NCI-H2107 treated with DMSO at 0.1 percent for 48 hours (cell line): ENCODE measurements at regions not wholly inside any gene's neighbourhood (a gene's known extent, or its start where the extent isn't known, plus 50 kb on each side); places are given as distances from the start of the nearest gene placed in this dataset.
"Not testable (repeated sequence)": the region's sequence is repeated elsewhere in the genome, so short reads cannot be mapped to it uniquely, and the experiment has no call there.

ENCODE experiments used
- DNase-seq: peaks from one replicate; lab custom pipeline; 2025; ENCODE audit not compliant: unreplicated experiment; lab: John Stamatoyannopoulos, UW

GRCh38 chr16:66247516-66248481, 118.7 kb upstream of the CDH5 start:
- no peak for DNase-seq

DNA sequence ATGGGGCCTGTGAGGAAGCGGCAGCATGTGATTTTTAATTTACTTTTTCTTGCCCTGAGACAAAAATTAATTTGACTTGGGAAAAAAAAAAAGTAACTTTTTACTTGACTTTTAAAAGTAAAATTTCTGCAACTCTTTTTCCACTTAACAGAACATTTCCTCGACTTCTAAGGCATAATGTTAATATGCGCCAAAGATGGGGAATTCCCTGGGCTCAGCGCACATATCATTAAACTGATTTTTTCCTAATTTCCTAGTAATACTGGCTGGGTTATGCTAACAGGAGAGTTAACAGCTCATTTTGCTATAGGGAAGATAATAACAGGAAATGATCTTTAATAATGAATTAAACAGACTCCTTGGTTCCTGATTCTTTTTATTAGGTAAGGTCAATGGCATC, 120.6 kb upstream of the CDH5 start:
- DNase-seq: no peak

- DNase-seq: no peak
Measured at GRCh38 chr16:66245072-66245471, 121.4 kb upstream of the CDH5 start.

GRCh38 chr16:66242672-66243071, 123.8 kb upstream of the CDH5 start:
- DNase-seq: no peak

DNA sequence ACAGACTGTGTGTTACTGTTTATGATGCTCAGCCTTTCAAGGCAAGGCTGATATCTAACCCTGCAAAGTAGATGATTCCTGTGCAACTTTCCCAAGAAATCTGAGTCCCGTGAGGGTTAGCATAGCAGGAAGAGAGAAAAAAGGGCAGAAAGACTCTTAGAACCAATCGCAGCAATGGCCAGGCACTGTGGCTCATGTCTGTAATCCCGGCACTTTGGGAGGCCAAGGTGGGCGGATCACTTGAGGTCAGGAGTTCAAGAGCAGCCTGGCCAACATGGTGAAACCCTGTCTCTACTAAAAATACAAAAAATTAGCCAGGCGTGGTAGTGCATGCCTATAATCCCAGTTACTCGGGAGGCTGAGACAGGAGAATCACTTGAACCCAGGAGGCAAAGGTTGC, 124.3 kb upstream of the CDH5 start:
- not testable (repeated sequence) for DNase-seq

GRCh38 chr16:66240631-66241395, 125.7 kb upstream of the CDH5 start:
- no peak for DNase-seq

- no peak for DNase-seq
Measured at GRCh38 chr16:66240088-66240487, 126.4 kb upstream of the CDH5 start.

DNA sequence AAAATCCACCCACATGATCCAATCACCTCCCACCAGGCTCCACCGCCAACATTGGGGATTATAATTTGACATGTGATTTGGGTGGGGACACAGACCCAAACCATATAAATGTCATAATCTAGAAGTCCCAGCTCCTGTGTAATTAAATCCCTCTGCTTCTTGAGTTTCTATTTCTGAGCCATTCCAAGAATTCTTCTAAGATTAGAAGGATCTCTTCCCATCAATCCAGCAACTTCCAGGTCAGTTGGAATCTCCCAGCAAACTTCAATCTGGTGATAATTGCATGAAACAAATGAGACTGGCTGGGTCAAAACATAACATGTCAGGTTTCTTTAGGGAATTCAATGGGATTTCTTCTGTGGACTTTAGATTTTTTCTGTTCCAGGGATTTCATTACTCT, 127.8 kb upstream of the CDH5 start:
- DNase-seq: no peak

- no peak for DNase-seq
Measured at GRCh38 chr16:66236301-66236700, 130.2 kb upstream of the CDH5 start.

GRCh38 chr16:66231452-66232160, 134.9 kb upstream of the CDH5 start:
- no peak for DNase-seq

DNA sequence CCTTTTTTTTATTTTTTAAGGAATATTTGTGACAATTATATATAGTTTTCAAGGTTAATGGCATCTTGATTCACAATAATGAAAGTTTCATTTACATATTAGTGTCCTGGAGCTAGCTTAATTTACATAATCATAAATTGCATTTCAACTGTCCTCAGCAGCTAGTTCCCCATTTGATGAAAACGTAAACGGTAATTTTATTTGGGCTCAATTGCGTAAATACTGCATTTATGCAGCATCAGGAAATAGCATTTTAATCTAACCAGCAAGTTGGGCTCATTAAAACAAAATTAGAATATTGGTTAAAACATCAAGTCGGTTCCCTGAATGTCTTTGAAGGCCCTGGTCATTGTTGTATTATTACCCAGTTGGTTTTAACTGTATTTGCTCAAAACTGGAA, 136.8 kb upstream of the CDH5 start:
- no peak for DNase-seq

DNA sequence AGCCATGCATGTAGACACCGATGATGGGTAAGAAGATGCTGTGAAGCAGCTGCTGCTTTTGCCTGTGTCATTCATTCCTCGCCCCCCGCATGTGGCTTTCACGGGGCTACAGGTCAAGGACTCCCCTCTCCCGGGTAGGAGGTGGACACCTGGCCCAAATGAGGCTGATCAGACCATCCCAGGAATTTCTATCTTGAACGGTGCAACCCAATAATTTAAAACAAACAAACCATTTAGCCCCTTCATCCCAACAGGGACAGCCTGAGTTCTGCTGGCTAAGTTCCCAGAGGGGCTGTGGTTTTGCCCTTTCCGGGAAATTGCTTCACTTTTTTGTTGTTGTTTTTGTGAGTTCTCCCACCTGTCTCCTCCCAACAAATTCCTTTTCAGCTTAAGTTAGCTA, 137.7 kb upstream of the CDH5 start:
- DNase-seq: no peak

DNA sequence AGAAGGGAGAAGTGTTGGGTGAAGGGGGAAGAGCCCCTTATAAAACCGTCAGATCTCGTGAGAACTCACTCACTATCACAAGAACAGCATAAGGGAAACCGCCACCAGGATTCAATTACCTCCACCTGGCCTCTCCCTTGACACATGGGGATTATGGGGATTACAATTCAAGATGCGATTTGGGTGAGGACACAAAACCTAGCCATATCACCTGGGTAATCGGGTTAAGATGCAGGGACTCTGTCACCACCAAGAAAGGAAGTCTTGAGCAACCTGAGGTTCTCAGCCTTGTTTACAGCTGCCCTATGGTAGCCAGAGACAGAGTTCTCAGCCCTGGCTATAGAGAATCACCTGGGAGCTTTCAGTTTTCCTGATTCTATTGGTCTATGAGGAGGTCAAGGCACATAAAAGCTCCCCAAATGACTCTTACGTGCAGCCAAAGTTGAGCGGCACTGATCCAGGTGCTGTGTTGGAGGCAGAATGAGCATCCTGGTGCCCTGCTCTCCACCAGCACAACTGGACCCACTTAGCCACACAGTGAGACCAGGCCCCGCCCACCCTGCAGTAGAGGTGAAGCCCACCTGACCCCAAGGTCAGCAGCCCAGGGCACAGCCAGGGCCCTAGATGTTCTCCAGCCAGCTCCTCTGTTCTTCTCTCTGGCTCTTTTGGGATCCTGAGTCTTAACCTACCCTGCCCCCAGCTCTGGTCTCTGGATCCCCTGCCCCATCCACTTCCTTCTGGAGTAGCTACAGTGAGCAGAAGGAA, 138.5 kb upstream of the CDH5 start:
- DNase-seq: no peak

DNA sequence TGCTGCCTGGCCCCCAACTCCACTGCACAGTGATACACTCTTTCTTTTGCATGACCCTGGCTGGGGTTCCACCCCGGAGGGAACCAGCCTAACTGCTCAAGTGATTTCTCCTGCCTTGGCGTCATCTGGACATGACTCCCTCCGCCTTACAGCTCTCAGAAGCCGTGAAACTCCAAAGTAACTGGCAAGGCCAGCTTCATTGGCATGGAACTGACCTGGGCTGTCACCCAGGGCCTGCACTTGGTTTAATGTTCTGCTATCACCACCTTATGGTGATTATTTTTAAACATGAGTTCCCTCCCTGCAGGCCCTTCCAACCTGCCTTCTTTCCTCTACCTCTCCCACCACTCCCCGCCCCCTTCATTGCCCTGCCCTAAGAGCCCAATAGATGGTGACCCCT, 139.7 kb upstream of the CDH5 start:
- DNase-seq: no peak

- no peak for DNase-seq
Measured at GRCh38 chr16:66225696-66226095, 140.8 kb upstream of the CDH5 start.

DNA sequence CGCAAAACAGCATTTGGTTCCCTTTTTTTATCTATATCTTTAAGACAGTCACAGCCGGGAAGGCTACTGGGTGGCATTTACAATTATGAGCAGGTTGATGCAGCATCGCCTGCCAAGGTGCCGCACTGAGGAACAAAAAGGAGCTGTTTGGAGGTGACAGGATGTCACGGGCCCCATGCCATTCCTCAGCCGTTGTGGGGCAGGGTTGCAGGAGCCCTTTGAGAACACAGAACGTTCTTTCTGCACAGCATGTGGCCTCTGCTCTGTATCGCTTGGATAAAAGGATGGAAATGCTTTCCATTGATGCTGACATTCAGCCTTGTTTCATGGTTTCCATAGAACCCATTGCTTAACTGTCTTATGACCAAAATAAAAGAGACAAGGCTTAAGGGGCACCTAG, 141.9 kb upstream of the CDH5 start:
- DNase-seq: no peak

DNA sequence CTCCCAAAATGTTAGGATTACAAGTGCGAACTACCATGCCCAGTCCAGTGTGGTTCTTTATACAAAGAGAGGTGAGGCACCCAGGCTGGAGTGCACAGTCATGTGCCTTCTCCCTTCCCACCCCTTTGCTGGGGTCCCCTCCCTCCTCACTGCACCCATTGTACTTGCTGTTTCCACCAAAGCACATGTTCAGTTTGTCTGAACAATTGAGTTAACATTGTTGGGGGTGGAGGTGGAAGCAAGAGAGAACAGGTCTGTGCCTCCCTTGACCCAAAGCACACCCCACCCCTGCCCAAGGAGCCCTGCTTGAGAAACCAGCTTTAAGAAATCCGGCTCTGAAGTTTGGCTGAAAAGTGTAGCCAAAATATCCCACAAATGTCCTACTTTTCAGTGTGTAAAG, 142.3 kb upstream of the CDH5 start:
- no peak for DNase-seq

- no peak for DNase-seq
Measured at GRCh38 chr16:66223176-66223780, 143.2 kb upstream of the CDH5 start.

- no peak for DNase-seq
Measured at GRCh38 chr16:66222756-66223155, 143.7 kb upstream of the CDH5 start.

DNA sequence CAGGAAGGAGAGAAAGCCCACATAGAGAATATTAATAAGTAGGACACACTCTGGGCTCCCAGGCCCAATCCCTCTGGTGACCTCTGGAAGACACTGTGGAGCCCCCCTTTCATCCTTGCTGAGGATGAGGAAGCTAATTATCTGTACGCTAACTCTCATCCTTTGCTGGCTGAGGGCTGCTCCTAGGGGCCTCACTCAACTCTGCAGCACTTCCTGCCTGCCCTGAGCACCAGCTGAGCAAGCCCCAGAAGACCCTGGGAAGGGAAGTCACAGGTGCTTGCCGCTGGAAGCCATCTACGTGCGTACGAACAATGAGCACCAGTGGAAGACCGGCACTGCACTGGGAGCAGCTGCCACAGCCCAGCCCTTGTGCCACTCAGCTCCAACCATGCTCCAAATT, 145.8 kb upstream of the CDH5 start:
- DNase-seq: no peak
